ENCODE measurements at regions not wholly inside any gene's neighbourhood (a gene's known extent, or its start where the extent isn't known, plus 50 kb on each side); places are given as distances from the start of the nearest gene placed in this dataset.

GRCh38 chr19:56894626-56895025 lies 54.1 kb upstream of the PEG3 start:
- no peaks in the 10 kb centered on the region for H3K4me1 ChIP-seq (ENCODE audit: low read depth, poor library complexity, severe bottlenecking)
- no peaks in the 10 kb centered on the region for H3K79me2 ChIP-seq (ENCODE audit: insufficient read depth, low read depth)
- no peak overlapping the region for H3K27ac ChIP-seq
- H3K4me2 ChIP-seq, result no peak overlapping the region
- no peaks in the 10 kb centered on the region for H3K27me3 ChIP-seq (ENCODE audit: insufficient read depth, low read depth)
- TF ChIP-seq, protein P1, sequence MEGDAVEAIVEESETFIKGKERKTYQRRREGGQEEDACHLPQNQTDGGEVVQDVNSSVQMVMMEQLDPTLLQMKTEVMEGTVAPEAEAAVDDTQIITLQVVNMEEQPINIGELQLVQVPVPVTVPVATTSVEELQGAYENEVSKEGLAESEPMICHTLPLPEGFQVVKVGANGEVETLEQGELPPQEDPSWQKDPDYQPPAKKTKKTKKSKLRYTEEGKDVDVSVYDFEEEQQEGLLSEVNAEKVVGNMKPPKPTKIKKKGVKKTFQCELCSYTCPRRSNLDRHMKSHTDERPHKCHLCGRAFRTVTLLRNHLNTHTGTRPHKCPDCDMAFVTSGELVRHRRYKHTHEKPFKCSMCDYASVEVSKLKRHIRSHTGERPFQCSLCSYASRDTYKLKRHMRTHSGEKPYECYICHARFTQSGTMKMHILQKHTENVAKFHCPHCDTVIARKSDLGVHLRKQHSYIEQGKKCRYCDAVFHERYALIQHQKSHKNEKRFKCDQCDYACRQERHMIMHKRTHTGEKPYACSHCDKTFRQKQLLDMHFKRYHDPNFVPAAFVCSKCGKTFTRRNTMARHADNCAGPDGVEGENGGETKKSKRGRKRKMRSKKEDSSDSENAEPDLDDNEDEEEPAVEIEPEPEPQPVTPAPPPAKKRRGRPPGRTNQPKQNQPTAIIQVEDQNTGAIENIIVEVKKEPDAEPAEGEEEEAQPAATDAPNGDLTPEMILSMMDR (conservative IDR thresholded peaks at IDR 0.05; ENCODE audit: low read depth, low read length), result no peak
- no peak overlapping the region for H3K4me3 ChIP-seq (IDR thresholded peaks at IDR 0.05; ENCODE audit: insufficient read depth, low read depth, low read length)
- H2AFZ ChIP-seq (ENCODE audit: low read depth), result no peak overlapping the region
- no peaks in the 10 kb centered on the region for H4K20me1 ChIP-seq (ENCODE audit: insufficient read depth)
- H3K9ac ChIP-seq, result no peak overlapping the region
- no peaks in the 10 kb centered on the region for H3K36me3 ChIP-seq (ENCODE audit: insufficient read depth)

- no peaks in the 10 kb centered on the region for H3K4me1 ChIP-seq (ENCODE audit: low read depth, poor library complexity, severe bottlenecking)
- H3K4me3 ChIP-seq (IDR thresholded peaks at IDR 0.05; ENCODE audit: insufficient read depth, low read depth, low read length), result no peak overlapping the region
- no peak overlapping the region for H3K27ac ChIP-seq
Observed at GRCh38 chr19:56896095-56896494, 55.6 kb upstream of the PEG3 start.

DNA sequence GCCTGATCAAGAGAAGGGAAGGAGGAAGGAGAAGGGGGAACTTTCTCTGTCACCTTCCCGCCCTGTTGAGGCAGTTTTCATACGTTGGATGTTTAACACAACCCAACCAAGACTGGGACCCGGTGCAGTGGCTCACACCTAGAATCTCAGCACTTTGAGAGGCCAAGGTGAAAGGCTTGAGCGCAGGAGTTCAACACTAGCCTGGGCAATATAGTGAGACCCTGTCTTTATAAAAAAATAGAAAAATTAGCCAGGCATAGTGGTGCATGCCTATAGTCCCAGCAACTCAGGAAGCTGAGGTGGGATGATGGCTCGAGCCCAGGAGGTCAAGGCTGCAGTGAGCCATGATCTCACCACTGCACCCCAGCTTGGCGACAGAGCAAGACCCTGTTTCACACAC lies 59.4 kb upstream of the PEG3 start:
- no peak overlapping the region for H3K4me2 ChIP-seq
- no peak overlapping the region for H2AFZ ChIP-seq (ENCODE audit: low read depth)
- no peaks in the 10 kb centered on the region for H3K79me2 ChIP-seq (ENCODE audit: insufficient read depth, low read depth)
- no peak overlapping the region for H3K9ac ChIP-seq
- no peaks in the 10 kb centered on the region for H4K20me1 ChIP-seq (ENCODE audit: insufficient read depth)
- H3K27me3 ChIP-seq (ENCODE audit: insufficient read depth, low read depth), result no peaks in the 10 kb centered on the region
- no peak overlapping the region for H3K4me3 ChIP-seq (IDR thresholded peaks at IDR 0.05; ENCODE audit: insufficient read depth, low read depth, low read length)
- H3K36me3 ChIP-seq (ENCODE audit: insufficient read depth), result no peaks in the 10 kb centered on the region
- TF ChIP-seq, protein P1 (conservative IDR thresholded peaks at IDR 0.05; ENCODE audit: low read depth, low read length), result no peak
- no peak overlapping the region for H3K27ac ChIP-seq
- no peaks in the 10 kb centered on the region for H3K4me1 ChIP-seq (ENCODE audit: low read depth, poor library complexity, severe bottlenecking)

More at GRCh38 chr19:56896095-56896494, 55.6 kb upstream of the PEG3 start:
- H4K20me1 ChIP-seq (ENCODE audit: insufficient read depth), result no peaks in the 10 kb centered on the region
- H3K79me2 ChIP-seq (ENCODE audit: insufficient read depth, low read depth), result no peaks in the 10 kb centered on the region
- TF ChIP-seq, protein P1 (conservative IDR thresholded peaks at IDR 0.05; ENCODE audit: low read depth, low read length), result no peak
- no peaks in the 10 kb centered on the region for H3K27me3 ChIP-seq (ENCODE audit: insufficient read depth, low read depth)
- H2AFZ ChIP-seq (ENCODE audit: low read depth), result no peak overlapping the region
- no peak overlapping the region for H3K9ac ChIP-seq
- no peak overlapping the region for H3K4me2 ChIP-seq
- H3K36me3 ChIP-seq (ENCODE audit: insufficient read depth), result no peaks in the 10 kb centered on the region

DNA sequence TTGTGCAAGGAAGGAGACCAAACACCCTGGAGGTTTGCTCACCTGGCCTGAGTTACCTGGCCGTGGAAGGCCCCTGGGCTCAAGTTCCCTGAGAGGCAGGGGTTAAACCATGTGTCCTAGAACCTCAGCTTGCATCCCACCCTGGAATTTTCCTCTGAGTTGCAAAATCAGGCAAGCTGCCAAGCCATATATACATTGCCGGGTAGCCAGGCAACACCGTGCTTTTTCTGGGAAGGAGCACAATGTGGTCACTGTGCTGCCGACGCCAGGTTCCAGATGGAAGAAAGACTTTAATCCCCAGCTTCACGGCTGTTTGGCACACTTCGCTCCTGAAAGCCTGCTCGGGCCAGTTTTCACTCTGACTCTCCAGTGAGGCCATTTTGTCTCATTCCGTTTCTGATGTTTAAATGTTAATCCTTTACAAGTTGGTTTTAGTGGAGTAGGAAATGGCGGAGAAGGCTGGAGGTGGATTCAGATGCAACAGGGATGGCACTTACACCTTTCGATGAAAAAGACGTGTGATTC lies 60.1 kb upstream of the PEG3 start:
- TF ChIP-seq, protein P1 (conservative IDR thresholded peaks at IDR 0.05; ENCODE audit: low read depth, low read length), result no peak
- Histone ChIP-seq H3K36me3 (ENCODE audit: insufficient read depth) (no peaks in the 10 kb centered on the region), H3K27me3 (ENCODE audit: insufficient read depth, low read depth) (no peaks in the 10 kb centered on the region), H4K20me1 (ENCODE audit: insufficient read depth) (no peaks in the 10 kb centered on the region), H3K9ac (no peak overlapping the region), H3K4me2 (no peak overlapping the region), H2AFZ (ENCODE audit: low read depth) (no peak overlapping the region), H3K4me3 (IDR thresholded peaks at IDR 0.05; ENCODE audit: insufficient read depth, low read depth, low read length) (no peak overlapping the region), H3K27ac (no peak overlapping the region), H3K4me1 (ENCODE audit: low read depth, poor library complexity, severe bottlenecking) (no peaks in the 10 kb centered on the region), H3K79me2 (ENCODE audit: insufficient read depth, low read depth) (no peaks in the 10 kb centered on the region)

Measured in KMS-11 (cell line).